SK-N-MC (cell line): ENCODE measurements at regions not wholly inside any gene's neighbourhood (a gene's known extent, or its start where the extent isn't known, plus 50 kb on each side); places are given as distances from the start of the nearest gene placed in this dataset.
"Not testable (repeated sequence)": the region's sequence is repeated elsewhere in the genome, so short reads cannot be mapped to it uniquely, and the experiment has no call there.

Source experiments
- DNase-seq: peaks from one replicate; pipeline ENCODE4 v3.0.0-alpha.2; 2011; ENCODE audit warnings: low read depth, low spot score
- H3K27ac ChIP-seq: fragments of 200-600 bp; sonication (generic); 2 replicates; pipeline ENCODE4 v1.5.1; 2016; ENCODE audit warnings: mixed run types
- H3K36me3 ChIP-seq: fragments of 200-600 bp; sonication (generic); 2 replicates; pipeline ENCODE4 v1.6.1; 2017; ENCODE audit warnings: antibody characterized with exemption, low read length, mixed read lengths; ENCODE audit not compliant: insufficient read depth
- H3K4me3 ChIP-seq: fragments of 200-600 bp; sonication (generic); 2 replicates; pipeline ENCODE4 v1.5.1; 2016
- H3K9ac ChIP-seq: fragments of 200-600 bp; sonication (generic); 2 replicates; pipeline ENCODE4 v1.8.0; 2017; ENCODE audit warnings: mixed run types, mixed read lengths; ENCODE audit not compliant: insufficient read length
- H3K9me3 ChIP-seq: fragments of 200-600 bp; sonication (generic); 2 replicates; pipeline ENCODE4 v1.6.1; 2017; ENCODE audit warnings: low read depth, mild to moderate bottlenecking, antibody characterized with exemption, low read length, moderate library complexity, mixed read lengths
- EZH2 ChIP-seq: fragments of 200-600 bp; sonication (generic); IDR thresholded peaks from one replicate; pipeline ENCODE4 v1.6.1; 2017; ENCODE audit warnings: antibody characterized with exemption
- FOXP2 ChIP-seq: optimal IDR thresholded peaks from 2 replicates; pipeline ENCODE3; 2011; ENCODE audit warnings: mild to moderate bottlenecking, moderate library complexity; ENCODE audit not compliant: insufficient read depth; ENCODE audit errors: extremely low read length, control extremely low read depth
- POLR2AphosphoS5 ChIP-seq: IDR thresholded peaks from 2 replicates; pipeline ENCODE4 v1.6.1; 2012; ENCODE audit warnings: mild to moderate bottlenecking, low read depth, low read length, borderline replicate concordance

GRCh38 chr13:50167224-50167947 is 152.1 kb downstream of the KCNRG start:
- no peak overlapping the region for H3K27ac ChIP-seq
- no peak overlapping the region for H3K9ac ChIP-seq
- DNase-seq = no peak
- no peak overlapping the region for H3K4me3 ChIP-seq
- TF ChIP-seq POLR2AphosphoS5 (no peak), EZH2 (no peak), FOXP2 (no peak)
- no peaks in the 10 kb centered on the region for H3K9me3 ChIP-seq
- H3K36me3 ChIP-seq = no peaks in the 10 kb centered on the region

GRCh38 chr13:50167967-50168366 is 152.7 kb downstream of the KCNRG start:
- H3K4me3 ChIP-seq = no peak overlapping the region
- no peaks in the 10 kb centered on the region for H3K9me3 ChIP-seq
- no peak overlapping the region for H3K9ac ChIP-seq
- no peak overlapping the region for H3K27ac ChIP-seq
- no peaks in the 10 kb centered on the region for H3K36me3 ChIP-seq
- DNase-seq = no peak
- no peak for TF ChIP-seq FOXP2
- no peak for TF ChIP-seq POLR2AphosphoS5
- no peak for TF ChIP-seq EZH2

- Histone ChIP-seq H3K4me3 (no peak overlapping the region), H3K9me3 (no peaks in the 10 kb centered on the region), H3K36me3 (no peaks in the 10 kb centered on the region), H3K27ac (no peak overlapping the region), H3K9ac (no peak overlapping the region)
- no peak for TF ChIP-seq POLR2AphosphoS5
- TF ChIP-seq FOXP2 = no peak
- no peak for TF ChIP-seq EZH2
- DNase-seq = no peak
Observed at GRCh38 chr13:50168786-50169185, 153.5 kb downstream of the KCNRG start.

- DNase-seq = no peak
- Histone ChIP-seq H3K9ac (no peak overlapping the region), H3K27ac (no peak overlapping the region)
Observed at GRCh38 chr13:50170447-50171037, 155.3 kb downstream of the KCNRG start.

GRCh38 chr13:50171590-50172282 is 156.5 kb downstream of the KCNRG start:
- Histone ChIP-seq H3K36me3 (no peaks in the 10 kb centered on the region), H3K4me3 (no peak overlapping the region), H3K9ac (no peak overlapping the region), H3K9me3 (no peaks in the 10 kb centered on the region), H3K27ac (no peak overlapping the region)
- DNase-seq = no peak
- TF ChIP-seq EZH2 (no peak), FOXP2 (no peak), POLR2AphosphoS5 (no peak)

More at GRCh38 chr13:50170447-50171037, 155.3 kb downstream of the KCNRG start:
- Histone ChIP-seq H3K36me3 (no peaks in the 10 kb centered on the region), H3K9me3 (no peaks in the 10 kb centered on the region), H3K4me3 (no peak overlapping the region)
- TF ChIP-seq FOXP2 (no peak), EZH2 (no peak), POLR2AphosphoS5 (no peak)

- not testable (repeated sequence) for H3K9ac ChIP-seq, DNase-seq, H3K9me3 ChIP-seq, H3K36me3 ChIP-seq, H3K27ac ChIP-seq, H3K4me3 ChIP-seq
Observed at GRCh38 chr13:50173045-50173444, 157.8 kb downstream of the KCNRG start.

GRCh38 chr13:50174630-50175029 is 159.4 kb downstream of the KCNRG start:
- H3K27ac ChIP-seq = no peak overlapping the region
- H3K9ac ChIP-seq = no peak overlapping the region
- H3K9me3 ChIP-seq = no peaks in the 10 kb centered on the region
- no peaks in the 10 kb centered on the region for H3K36me3 ChIP-seq
- H3K4me3 ChIP-seq = no peak overlapping the region
- no peak for TF ChIP-seq EZH2
- no peak for TF ChIP-seq FOXP2
- TF ChIP-seq POLR2AphosphoS5 = no peak
- no peak for DNase-seq

- DNase-seq = no peak
- no peak for TF ChIP-seq POLR2AphosphoS5
- TF ChIP-seq EZH2 = no peak
- TF ChIP-seq FOXP2 = no peak
- Histone ChIP-seq H3K36me3 (no peaks in the 10 kb centered on the region), H3K27ac (no peak overlapping the region), H3K4me3 (no peak overlapping the region), H3K9ac (no peak overlapping the region), H3K9me3 (no peaks in the 10 kb centered on the region)
Observed at GRCh38 chr13:50179977-50180376, 164.7 kb downstream of the KCNRG start.

- H3K36me3 ChIP-seq, H3K4me3 ChIP-seq, H3K27ac ChIP-seq, H3K9ac ChIP-seq, DNase-seq, H3K9me3 ChIP-seq: not testable (repeated sequence)
Observed at GRCh38 chr13:50185769-50186763, 170.8 kb downstream of the KCNRG start.
